ENCODE measurements at regions not wholly inside any gene's neighbourhood (a gene's known extent, or its start where the extent isn't known, plus 50 kb on each side); places are given as distances from the start of the nearest gene placed in this dataset.
"Not testable (repeated sequence)": the region's sequence is repeated elsewhere in the genome, so short reads cannot be mapped to it uniquely, and the experiment has no call there.

GRCh38 chrX:122184791-122185190 lies 999.3 kb upstream of the GRIA3 start:
- no peak for DNase-seq (ENCODE audit: low read depth)

- no peak for DNase-seq (ENCODE audit: low read depth)
These were observed 996.9 kb upstream of the GRIA3 start for GRCh38 chrX:122187069-122187713.

- DNase-seq (ENCODE audit: low read depth): peak; percentile 3
These were observed 995.3 kb upstream of the GRIA3 start for GRCh38 chrX:122188751-122189150.

GRCh38 chrX:122196343-122196742 lies 987.7 kb upstream of the GRIA3 start:
- no peak for DNase-seq (ENCODE audit: low read depth)

- no peak for DNase-seq (ENCODE audit: low read depth)
These were observed 980.7 kb upstream of the GRIA3 start for GRCh38 chrX:122203399-122203798.

- peak; percentile 1 for DNase-seq (ENCODE audit: low read depth)
These were observed 965.4 kb upstream of the GRIA3 start for GRCh38 chrX:122218666-122219065.

- DNase-seq (ENCODE audit: low read depth): no peak
These were observed 964.9 kb upstream of the GRIA3 start for GRCh38 chrX:122219226-122219625.

- no peak for DNase-seq (ENCODE audit: low read depth)
These were observed 964.3 kb upstream of the GRIA3 start for GRCh38 chrX:122219735-122220134.

- DNase-seq (ENCODE audit: low read depth): no peak
These were observed 963.3 kb upstream of the GRIA3 start for GRCh38 chrX:122220644-122221373.

- DNase-seq (ENCODE audit: low read depth): not testable (repeated sequence)
These were observed 962.3 kb upstream of the GRIA3 start for GRCh38 chrX:122221810-122222209.

GRCh38 chrX:122224137-122224536 lies 959.9 kb upstream of the GRIA3 start:
- not testable (repeated sequence) for DNase-seq (ENCODE audit: low read depth)

- DNase-seq (ENCODE audit: low read depth): peak; percentile 7
These were observed 945.3 kb upstream of the GRIA3 start for GRCh38 chrX:122238801-122239200.

- DNase-seq (ENCODE audit: low read depth): no peak
These were observed 942.1 kb upstream of the GRIA3 start for GRCh38 chrX:122241959-122242358.

GRCh38 chrX:122244080-122244479 lies 940.0 kb upstream of the GRIA3 start:
- DNase-seq (ENCODE audit: low read depth): no peak

- DNase-seq (ENCODE audit: low read depth): no peak
These were observed 938.9 kb upstream of the GRIA3 start for GRCh38 chrX:122245175-122245574.

- no peak for DNase-seq (ENCODE audit: low read depth)
These were observed 938.1 kb upstream of the GRIA3 start for GRCh38 chrX:122245943-122246342.

GRCh38 chrX:122246937-122247336 lies 937.1 kb upstream of the GRIA3 start:
- no peak for DNase-seq (ENCODE audit: low read depth)

GRCh38 chrX:122248681-122249080 lies 935.4 kb upstream of the GRIA3 start:
- DNase-seq (ENCODE audit: low read depth): no peak

- DNase-seq (ENCODE audit: low read depth): no peak
These were observed 931.6 kb upstream of the GRIA3 start for GRCh38 chrX:122252454-122252853.

GRCh38 chrX:122268353-122268752 lies 915.7 kb upstream of the GRIA3 start:
- no peak for DNase-seq (ENCODE audit: low read depth)

GRCh38 chrX:122269243-122269781 lies 914.8 kb upstream of the GRIA3 start:
- no peak for DNase-seq (ENCODE audit: low read depth)

- DNase-seq (ENCODE audit: low read depth): no peak
These were observed 913.1 kb upstream of the GRIA3 start for GRCh38 chrX:122270809-122271494.

GRCh38 chrX:122272011-122272410 lies 912.1 kb upstream of the GRIA3 start:
- DNase-seq (ENCODE audit: low read depth): no peak
